Renal pelvis (tissue), 1 donor: ENCODE measurements at regions not wholly inside any gene's neighbourhood (a gene's known extent, or its start where the extent isn't known, plus 50 kb on each side); places are given as distances from the start of the nearest gene placed in this dataset.
"Not testable (repeated sequence)": the region's sequence is repeated elsewhere in the genome, so short reads cannot be mapped to it uniquely, and the experiment has no call there.

Experiments
- DNase-seq: peaks from one replicate; pipeline ENCODE4 v3.0.0-alpha.2; 2013

DNA sequence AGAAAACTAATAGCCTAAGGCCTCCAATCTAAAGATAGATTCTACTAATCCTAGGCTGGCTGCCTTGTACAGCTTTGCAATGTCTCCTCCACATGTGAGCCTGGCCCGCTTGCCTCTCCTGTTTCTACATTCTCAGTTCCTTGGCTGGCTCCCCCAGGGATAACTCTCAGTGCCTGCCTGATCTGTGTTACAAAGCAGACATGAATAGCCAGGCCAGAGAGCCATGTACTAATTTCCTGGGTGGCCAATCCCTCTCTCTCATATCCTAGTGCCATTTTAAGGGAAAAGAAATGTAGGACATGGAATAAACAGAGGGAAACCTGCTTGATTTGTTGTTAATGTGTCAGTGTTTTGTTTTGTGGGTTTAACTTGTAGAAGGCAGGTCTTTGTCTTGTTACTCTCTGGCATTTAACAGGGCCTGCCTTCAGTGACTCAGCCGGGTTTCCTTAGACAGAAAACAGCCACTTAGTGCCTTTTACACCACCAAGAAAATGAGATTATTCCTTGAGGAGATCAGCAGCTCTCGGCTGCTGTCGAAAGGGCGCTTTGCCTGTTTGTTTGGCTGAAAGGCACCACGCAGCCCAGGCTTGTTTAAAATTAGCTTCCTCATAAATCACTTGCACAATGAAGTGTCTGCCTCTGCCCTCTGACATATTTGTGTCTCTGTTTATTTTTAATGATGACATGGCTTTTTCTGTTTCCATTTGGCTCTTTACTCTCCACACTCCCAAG lies 702.7 kb downstream of the MAFB start:
- no peak for DNase-seq

DNA sequence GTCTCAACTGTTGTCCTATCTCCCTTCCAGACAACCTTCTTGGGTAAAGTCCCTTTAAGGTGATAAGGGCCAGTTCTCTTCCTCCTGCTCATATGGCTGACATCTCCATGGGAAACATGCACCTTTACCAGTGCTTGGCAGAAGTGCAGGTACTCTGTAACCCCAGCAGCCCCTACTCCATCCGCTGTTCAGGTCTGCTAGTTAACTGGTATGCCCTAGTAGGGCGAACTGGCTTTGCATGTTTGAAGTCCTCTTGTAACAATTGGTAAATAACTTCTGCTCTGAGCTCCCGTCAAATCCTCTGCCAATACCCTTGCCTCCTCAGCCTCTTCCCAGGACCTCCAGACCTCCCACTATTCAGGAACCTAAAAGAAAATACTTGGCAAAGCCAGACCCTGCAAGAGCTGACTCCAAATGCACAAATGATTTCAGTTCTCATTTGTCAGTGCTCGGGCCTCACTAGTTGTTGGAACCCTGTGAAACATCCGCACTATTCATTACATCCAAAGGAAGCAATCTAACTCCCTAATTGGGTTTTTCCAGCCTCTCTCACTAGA lies 703.7 kb downstream of the MAFB start:
- DNase-seq, result no peak

DNA sequence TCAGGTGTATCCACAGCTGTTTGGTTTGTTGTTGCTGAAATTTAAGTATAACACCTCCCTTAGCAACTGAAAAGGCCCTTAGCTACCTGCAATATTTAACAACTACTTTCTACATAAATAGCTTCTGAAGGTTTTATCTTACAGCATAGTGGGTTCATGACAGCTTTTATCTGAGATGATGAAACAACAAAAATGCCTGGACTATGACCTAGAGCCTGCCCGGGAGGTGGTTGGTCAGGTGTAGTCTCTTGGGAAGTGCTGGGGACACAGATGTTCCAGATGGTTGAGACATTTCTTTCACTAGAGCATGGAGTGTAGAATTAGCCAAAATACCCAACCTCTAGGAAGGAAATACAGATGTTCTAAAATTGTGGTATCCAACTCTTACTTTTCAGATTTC lies 705.4 kb downstream of the MAFB start:
- no peak for DNase-seq

DNA sequence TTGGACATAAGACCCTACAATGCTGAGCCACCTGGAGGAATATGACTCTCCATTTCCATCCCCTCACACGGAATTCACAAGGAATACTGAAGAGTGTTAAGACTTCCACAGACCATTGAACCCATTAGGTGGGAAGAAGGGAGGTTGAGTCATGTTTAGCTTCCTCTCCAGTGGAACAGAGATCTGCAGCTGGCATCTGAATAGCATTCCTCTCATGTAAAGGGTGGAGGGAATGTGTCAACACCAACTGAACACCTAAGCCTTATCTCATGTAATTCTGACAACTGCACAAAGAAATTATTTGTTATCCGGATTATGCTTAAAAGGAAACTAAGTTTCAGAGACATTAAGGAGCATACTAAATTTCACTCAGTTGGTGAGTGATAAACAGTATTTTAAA lies 705.9 kb downstream of the MAFB start:
- DNase-seq, result no peak

DNA sequence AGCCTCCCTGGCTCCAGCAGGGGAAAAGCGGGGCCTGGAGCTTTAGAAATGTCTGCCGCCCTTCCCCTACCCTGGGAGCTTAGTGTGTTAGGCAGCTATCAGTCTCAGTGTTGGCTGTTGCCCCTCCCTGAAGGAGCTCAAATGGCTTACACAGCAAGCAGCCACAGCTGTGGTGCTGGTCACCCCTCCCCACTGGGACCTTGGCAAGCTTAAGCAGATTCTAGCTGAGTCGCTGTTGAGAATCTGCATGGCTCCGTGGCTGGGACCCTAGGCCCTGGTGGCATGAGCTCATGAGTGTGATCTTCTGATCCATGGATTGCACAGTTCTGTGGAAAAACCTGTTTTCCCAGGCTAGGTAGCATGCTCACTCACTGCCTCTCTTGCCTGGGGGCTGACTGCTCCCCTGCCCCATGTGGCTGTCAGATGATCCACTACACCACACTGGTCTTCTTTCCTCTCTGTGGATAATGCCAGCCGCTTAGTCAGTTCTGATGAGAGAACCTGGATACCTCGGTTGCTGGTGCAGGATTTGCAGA lies 714.0 kb downstream of the MAFB start:
- no peak for DNase-seq

DNA sequence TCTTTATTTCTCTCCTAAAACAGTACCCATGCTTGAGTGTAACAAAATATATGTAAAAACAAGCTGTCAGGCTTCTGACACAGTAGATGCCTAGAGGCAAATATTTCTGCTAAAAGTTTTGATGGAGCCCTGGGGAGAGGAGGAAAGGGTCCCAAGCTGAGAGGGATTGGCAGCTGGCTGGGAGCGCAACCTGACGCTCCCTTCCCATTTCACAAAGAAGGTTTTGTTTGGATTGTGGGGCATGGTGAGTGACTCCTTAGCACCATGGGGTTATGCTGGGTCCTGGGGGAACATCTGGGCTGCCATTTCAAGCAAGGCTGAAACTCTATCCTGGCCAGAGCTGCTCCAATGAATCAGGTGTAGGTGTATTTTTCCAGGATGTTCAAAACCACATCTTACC lies 720.5 kb downstream of the MAFB start:
- DNase-seq, result no peak

DNA sequence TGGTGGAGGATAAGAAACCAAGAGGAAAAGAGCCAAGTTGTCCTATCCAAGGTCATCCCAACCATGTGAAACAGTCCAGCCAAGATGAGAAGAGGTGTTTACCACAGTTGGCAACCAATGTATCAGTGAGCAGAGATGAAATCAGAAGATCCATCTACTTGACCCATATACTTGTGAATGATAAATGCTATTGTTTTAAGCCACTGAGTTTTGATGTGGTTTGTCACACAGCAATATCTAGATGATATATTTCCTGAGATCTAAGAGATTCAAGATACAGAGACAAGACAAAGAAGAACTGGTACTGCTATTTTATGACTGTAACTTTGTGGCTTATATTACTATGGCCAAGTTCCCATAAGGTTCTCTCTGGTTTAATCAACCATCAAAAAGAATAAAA lies 721.2 kb downstream of the MAFB start:
- DNase-seq, result no peak

DNA sequence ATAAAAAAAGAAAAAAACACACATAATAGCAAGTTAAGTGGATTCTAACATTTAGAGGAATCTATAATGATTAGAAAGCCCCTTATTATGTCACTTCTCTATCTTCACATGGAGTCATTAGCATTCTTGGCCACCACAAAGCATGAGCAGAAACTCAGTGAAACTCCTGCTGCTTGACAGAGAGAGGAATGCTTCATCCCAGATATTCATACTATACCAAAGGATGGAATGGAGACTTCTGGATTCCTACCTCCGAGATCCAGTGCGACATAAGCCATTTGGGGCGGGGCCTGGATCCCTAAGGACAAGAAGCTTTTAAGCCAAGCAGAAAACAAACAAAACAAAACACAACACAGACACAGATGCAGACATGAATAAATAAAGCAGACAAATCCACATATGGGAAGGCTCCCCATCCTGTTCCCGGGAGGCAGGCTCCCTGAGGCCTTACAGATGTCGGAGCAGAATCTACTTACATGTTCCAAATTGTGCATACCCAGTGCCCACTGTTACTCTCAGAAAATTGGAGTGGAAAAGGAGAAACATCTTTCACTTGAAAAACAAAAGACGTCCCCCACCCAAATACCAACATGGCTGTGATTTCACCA lies 727.3 kb downstream of the MAFB start:
- no peak for DNase-seq

DNA sequence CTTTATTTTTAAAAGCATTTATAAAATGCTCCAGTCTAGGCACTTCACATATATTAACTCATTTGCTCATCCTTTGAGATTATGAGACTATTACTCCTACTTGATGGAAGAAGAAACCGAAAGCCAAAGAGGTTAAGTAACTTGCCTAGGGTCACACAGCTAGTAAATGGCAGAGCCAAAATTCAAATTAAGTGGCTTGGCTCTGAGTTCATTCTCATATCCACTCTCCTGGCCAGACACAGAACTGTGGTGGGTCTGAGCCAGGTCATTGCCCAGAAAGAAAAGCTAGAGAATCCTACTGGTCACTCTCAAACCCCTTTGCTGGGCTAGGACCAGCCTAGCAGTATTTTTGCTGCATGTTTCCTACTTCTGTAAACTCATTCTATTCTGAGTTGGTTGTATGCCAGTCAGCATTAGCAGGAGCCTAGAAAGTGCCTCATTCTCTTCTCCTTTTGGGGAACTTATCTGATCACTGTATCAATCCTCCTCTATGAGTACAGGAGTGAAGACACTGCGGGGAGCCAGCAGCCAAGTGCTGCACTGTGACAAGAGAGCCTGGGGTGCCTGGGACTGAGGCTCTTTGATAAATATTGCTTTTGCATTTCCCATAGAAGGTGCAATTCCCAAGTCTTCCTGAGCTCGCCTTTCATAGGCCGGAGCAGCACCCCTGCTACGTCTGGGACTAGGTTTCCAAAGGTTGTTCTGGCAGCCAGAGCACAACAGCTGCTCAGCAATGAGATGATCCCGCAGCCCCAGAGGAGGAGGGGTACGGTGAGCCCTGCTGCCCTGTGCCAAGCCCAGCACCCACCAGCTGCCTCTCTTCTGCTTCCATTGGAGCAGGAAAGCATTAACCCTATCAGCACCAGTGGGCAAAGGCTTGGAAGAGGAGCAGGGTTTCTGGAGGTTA lies 728.3 kb downstream of the MAFB start:
- DNase-seq, result no peak

DNA sequence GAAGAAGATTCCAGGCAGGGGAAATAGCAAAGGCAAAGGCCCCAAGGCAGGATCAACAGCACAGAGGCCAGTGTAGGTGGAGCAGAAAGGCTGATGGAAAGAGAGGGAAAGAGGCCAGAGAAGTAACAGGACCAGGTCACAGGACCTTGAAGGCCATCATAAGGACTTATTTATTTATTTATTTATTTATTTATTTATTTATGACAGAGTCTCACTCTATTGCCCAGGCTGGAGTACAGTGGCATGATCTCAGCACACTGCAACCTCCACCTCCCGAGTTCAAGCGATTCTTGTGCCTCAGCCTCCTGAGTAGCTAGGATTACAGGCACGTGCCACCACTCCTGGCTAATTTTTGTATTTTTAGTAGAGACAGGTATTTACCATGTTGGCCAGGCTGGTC lies 731.1 kb downstream of the MAFB start:
- DNase-seq, result not testable (repeated sequence)

DNA sequence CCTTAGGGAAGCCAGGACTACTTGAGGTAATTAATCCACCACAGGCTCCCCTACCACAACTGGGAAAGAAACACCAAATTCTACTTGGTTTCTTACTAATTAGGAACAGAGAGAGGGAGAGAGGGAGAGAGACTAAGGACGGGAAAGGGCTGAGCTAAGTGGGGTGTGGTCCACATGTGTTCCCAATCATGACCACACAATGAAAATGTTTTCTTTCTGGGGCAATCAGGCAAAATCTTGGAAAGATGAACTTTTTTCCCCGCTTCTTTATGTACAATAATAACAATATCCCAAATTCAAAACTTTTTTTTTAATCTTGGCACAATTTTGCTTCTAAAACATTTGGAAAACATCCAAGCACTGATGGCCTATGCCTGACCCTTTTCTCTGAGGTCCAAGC lies 734.4 kb downstream of the MAFB start:
- no peak for DNase-seq

DNA sequence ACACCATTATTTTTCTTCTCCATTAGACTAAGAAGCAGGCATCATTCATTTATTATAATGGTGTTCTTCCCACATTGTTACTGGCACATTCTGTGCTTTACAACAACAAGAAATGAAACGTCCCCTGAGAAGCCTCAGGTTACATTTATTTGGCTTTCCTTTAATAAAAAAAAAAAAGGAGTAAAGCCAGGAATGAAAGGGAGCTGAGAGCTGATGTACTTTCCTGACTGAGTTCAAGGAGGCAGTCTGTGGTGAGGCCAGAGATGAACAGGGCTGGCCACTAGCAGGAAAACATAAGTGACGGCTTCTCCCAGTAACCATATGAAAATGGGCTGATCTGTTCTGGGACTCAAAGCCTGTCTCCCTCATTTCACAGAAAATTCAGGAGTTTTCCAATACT lies 742.1 kb downstream of the MAFB start:
- DNase-seq, result no peak

DNA sequence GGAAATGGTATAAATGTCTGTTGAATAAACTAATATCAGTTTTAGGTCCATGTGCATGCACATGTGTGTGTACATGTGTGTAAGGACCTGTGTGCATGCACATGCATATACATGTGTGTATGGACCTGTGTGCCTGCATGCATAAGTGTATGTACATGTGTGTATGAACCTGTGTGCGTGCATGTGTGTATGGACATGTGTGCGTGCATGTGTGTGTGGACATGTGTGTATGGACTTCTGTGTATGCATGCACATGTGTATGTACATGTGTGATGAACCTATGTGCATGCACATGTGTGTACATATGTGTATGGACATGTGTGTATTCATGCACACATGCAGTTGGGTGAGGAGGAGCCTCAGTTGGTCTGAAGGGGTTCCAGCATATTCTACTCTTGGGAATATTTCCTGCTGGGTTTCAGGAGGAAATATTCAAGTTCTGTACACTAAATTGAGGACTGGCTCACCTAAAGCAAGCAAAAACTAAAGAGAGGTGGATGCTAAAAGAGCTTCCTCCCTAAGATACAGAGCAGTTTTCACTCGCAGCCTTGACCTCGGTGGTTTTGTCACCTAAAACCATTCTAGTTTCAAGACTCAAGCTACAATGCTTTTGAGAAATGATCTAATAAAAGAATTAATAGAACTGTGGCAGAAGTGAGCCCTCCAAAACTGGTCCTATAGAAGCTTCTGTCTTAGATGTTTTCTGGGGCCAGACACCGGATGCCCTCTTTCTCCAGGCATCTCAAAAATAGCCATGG lies 742.8 kb downstream of the MAFB start:
- no peak for DNase-seq

DNA sequence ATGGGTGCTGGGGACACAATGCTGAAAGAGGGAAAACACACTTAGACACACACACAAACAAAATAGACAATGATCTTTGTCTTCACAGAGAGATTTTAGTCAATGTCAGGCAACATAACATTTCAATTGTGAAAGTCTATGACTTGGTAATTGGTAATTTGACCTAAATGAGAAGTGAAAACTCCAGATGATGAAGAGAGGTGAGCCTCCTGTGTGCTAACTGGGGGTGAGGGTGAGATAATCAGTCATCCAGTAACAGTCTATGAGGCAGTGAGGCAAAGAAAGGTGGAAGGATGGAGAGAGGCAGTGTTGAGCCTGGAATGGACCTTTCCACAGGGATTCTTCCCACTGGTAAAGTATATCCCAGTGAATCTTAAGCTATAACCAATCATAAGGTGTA lies 744.2 kb downstream of the MAFB start:
- no peak for DNase-seq

DNA sequence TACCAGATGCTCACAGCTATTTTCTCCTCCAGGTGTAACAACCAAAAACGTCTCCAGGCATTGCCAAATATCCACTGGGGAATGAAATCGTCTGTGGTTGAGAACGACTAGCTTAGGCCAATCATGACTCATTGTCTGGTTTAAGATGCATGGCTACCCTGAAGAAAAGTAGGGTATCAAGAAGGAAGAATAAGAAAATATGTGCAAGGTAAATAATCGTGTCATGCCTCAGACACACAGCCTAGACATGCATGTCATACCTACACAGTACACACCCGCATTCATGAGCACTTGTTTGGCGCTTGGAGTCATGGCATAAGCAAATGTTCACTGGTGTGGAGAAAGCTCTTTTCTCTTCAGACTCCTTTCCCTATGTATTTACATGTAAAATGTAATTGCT lies 745.7 kb downstream of the MAFB start:
- no peak for DNase-seq

DNA sequence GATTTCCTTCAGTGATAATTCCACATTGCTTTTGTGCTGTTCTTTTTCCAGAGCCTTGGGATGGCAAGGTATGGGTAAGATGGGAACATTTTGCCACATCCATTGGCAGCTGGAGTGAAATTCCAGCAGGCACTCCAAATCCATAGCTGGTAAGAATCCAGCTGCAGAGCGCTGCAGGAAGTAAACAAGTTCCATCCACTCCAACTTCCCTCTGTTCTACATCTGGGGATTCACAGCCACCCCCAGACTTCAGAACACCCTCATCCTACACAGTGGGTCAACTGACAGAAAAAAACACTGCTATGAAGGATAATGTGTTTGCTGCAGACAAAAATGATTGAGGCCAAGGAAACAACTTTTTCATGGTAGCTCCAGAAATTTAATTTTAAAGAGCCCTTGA lies 747.8 kb downstream of the MAFB start:
- no peak for DNase-seq

DNA sequence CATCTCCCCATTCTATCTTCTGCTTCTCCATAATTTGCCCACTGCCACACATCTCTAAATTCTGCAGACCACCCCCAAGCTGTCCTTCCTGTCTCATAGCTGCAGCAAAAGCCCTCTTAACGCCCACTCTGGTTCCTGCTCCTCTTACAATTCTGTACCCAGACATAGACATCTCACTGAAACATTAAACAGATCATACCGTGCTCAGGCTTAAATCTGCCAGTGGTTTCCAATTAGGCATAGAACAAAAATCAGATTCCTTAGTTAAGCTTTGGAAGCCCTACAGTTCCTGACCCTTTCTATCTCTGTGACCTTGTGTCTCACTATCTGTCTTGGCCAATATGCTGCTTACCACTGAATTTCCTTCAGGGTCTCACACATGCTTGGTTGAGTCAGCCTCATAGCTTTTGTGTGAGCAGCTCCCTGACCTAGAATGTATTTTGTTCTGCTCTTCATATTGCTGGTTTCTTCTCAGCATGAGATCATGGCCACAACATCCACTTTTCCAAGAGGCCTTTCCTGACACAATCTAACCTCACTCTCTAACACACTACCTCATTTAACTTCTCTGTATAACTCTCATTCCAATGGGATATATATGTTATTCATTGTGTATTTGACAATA lies 749.7 kb downstream of the MAFB start:
- DNase-seq, result no peak

DNA sequence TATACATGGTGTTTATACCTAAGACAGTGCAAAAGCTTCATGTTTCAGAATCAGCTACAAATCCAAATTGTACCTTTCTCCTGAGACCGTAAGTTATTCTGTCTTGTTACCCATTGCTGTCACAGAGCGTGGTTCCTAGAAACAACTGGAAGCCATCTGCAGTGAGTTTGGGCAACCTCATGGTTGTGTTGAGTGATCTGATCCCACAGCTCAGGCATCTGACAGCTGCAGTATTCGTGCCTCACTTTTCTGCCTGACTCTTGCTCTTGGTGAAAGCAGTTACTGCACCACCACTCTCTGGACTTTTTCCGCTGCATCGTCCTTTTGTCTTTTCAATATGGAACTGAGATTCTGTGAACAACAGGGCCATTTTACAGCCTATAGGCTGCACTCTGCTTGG lies 752.6 kb downstream of the MAFB start:
- no peak for DNase-seq

DNA sequence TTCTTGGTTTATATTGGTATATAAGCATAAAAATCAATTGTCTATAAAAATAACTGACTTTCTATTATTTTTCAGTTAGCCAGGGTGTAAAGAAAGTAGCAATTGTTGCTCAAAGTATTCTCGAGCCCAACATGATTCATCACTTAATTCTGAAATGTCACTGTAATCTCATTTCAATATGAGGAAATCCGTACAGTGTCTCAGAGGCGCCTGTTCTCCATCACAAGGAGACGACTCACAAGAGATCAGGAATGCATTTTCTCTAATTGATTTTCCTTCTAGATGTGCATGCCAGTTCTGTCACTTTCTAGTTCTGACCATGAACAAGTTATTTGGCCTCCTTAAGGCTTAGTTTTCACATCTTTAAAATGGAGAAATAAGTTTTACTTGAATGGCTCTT lies 753.1 kb downstream of the MAFB start:
- no peak for DNase-seq

DNA sequence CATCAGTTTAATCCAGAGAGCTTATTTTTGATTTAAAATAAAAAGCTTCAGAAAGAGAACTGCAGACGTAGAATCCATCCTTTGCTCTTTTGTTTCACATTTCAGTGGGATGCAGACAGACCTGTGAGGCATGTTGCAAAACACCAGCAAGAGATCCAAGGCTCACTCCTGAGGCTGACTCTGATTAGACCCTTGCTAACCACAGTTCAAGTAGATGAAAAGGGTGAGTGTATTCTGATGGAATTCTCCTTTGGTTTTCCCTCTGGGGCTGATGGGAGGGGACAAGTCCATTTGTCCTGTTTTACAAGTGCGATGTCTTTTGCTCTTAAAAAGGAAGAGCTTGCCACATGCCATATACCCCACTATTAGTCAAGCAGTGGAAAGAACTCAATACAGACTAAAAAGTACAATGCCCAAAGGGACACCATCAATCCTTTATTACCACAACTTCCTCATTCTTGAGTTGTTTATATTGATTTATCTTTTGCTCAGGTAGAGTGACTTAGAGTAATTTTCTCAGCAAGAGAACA lies 772.7 kb downstream of the MAFB start:
- no peak for DNase-seq

DNA sequence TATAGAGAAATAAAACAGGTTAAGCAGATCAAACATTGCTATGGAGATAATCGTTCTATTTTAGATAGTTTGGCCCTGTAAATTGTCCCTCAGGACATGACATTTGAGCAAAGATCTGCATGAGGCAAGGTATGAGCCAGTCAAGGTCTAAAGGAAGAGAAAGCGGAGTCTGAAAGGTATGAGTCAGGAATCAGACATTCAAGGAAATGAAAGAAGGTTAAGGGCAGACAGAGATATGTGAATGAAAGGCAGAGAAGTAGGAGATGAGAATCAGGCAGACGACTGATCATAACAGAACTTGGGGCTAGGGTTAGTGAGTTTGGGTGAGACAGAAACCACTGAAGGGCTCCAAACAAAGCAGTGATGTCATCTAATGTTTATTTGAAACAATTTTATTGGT lies 775.8 kb downstream of the MAFB start:
- DNase-seq, result no peak
